Osteocyte (in vitro differentiated cells): ENCODE measurements at regions not wholly inside any gene's neighbourhood (a gene's known extent, or its start where the extent isn't known, plus 50 kb on each side); places are given as distances from the start of the nearest gene placed in this dataset.
"Not testable (repeated sequence)": the region's sequence is repeated elsewhere in the genome, so short reads cannot be mapped to it uniquely, and the experiment has no call there.

Source experiments
- DNase-seq: peaks from one replicate; pipeline ENCODE4 v3.0.0; 2021; ENCODE audit warnings: mixed read lengths; ENCODE audit not compliant: unreplicated experiment; ENCODE audit errors: extremely low spot score
- H3K27ac Mint-ChIP-seq: one replicate; pipeline ENCODE4 v1.8.0; 2021; ENCODE audit warnings: mild to moderate bottlenecking, mixed read lengths; ENCODE audit not compliant: unreplicated experiment
- H3K27me3 Mint-ChIP-seq: one replicate; pipeline ENCODE4 v1.8.0; 2021; ENCODE audit warnings: mixed read lengths; ENCODE audit not compliant: unreplicated experiment
- H3K36me3 Mint-ChIP-seq: one replicate; pipeline ENCODE4 v1.8.0; 2021; ENCODE audit warnings: mixed read lengths; ENCODE audit not compliant: unreplicated experiment
- H3K4me1 Mint-ChIP-seq: one replicate; pipeline ENCODE4 v1.8.0; 2021; ENCODE audit warnings: mixed read lengths; ENCODE audit not compliant: unreplicated experiment
- H3K4me3 Mint-ChIP-seq: one replicate; pipeline ENCODE4 v1.8.0; 2021; ENCODE audit warnings: mild to moderate bottlenecking, moderate library complexity, mixed read lengths; ENCODE audit not compliant: unreplicated experiment
- H3K9me3 Mint-ChIP-seq: one replicate; pipeline ENCODE4 v1.8.0; 2021; ENCODE audit warnings: mixed read lengths; ENCODE audit not compliant: unreplicated experiment
- TF ChIP-seq, protein P1 (sequence below): fragments of 200-600 bp; sonication (generic); IDR thresholded peaks from 2 replicates; pipeline ENCODE4 v1.5.0; 2021; ENCODE audit warnings: antibody characterized with exemption, mild to moderate bottlenecking, moderate library complexity

DNA sequence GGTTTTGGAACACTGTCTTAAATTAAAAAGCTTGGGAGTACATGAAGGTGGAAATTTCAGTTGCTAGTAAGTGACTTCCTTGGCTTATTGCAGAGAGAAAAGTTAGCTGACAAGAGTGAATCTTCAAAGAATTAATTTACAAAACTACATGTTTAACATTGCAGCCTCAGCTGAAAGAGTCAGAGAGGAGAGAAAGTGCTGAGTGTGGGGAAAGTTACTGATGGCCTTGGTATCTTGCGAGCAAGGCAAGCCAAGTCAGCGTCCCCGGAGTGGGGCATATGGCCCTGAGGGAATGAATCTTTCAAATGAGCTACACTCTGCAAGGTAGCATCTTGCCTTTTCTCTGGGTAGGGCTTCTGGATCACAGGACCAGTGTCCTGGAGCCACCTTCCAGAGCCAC is 131.3 kb downstream of the LPIN1 start:
- Mint-ChIP-seq H3K27ac (no peak overlapping the region), H3K27me3 (no peaks in the 10 kb centered on the region), H3K4me3 (no peak overlapping the region), H3K4me1 (no peaks in the 10 kb centered on the region), H3K36me3 (no peaks in the 10 kb centered on the region), H3K9me3 (no peaks in the 10 kb centered on the region)
- TF ChIP-seq, protein P1, sequence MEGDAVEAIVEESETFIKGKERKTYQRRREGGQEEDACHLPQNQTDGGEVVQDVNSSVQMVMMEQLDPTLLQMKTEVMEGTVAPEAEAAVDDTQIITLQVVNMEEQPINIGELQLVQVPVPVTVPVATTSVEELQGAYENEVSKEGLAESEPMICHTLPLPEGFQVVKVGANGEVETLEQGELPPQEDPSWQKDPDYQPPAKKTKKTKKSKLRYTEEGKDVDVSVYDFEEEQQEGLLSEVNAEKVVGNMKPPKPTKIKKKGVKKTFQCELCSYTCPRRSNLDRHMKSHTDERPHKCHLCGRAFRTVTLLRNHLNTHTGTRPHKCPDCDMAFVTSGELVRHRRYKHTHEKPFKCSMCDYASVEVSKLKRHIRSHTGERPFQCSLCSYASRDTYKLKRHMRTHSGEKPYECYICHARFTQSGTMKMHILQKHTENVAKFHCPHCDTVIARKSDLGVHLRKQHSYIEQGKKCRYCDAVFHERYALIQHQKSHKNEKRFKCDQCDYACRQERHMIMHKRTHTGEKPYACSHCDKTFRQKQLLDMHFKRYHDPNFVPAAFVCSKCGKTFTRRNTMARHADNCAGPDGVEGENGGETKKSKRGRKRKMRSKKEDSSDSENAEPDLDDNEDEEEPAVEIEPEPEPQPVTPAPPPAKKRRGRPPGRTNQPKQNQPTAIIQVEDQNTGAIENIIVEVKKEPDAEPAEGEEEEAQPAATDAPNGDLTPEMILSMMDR: no peak
- peak; percentile 64 for DNase-seq

DNA sequence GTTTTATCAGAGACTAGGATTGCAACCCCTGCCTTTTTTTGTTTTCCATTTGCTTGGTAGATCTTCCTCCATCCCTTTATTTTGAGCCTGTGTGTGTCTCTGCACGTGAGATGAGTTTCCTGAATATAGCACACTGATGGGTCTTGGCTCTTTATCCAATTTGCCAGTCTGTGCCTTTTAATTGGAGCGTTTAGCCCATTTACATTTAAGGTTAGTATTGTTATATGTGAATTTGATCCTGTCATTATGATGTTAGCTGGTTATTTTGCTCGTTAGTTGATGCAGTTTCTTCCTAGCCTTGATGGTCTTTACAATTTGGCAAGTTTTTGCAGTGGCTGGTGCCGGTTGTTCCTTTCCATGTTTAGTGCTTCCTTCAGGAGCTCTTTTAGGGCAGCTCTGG is 138.8 kb downstream of the LPIN1 start:
- not testable (repeated sequence) for H3K27ac Mint-ChIP-seq, H3K4me1 Mint-ChIP-seq, H3K36me3 Mint-ChIP-seq, H3K27me3 Mint-ChIP-seq, H3K4me3 Mint-ChIP-seq
- peaks cover 29% of the 10 kb centered on the region for H3K9me3 Mint-ChIP-seq
- peak; percentile 1 for DNase-seq

DNA sequence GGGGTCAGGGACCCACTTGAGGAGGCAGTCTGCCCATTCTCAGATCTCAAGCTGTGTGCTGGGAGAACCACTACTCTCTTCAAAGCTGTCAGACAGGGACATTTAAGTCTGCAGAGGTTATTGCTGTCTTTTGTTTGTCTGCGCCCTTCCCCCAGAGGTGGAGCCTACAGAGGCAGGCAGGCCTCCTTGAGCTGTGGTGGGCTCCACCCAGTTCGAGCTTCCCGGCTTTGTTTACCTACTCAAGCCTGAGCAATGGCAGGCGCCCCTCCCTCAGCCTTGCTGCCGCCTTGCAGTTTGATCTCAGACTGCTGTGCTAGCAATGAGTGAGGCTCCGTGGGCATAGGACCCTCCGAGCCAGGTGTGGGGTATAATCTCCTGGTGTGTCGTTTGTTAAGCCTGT is 140.5 kb downstream of the LPIN1 start:
- peaks cover 37% of the 10 kb centered on the region for H3K9me3 Mint-ChIP-seq
- H3K4me3 Mint-ChIP-seq, H3K27ac Mint-ChIP-seq, H3K27me3 Mint-ChIP-seq, H3K36me3 Mint-ChIP-seq, H3K4me1 Mint-ChIP-seq: not testable (repeated sequence)
- peak; percentile 56 for DNase-seq

DNA sequence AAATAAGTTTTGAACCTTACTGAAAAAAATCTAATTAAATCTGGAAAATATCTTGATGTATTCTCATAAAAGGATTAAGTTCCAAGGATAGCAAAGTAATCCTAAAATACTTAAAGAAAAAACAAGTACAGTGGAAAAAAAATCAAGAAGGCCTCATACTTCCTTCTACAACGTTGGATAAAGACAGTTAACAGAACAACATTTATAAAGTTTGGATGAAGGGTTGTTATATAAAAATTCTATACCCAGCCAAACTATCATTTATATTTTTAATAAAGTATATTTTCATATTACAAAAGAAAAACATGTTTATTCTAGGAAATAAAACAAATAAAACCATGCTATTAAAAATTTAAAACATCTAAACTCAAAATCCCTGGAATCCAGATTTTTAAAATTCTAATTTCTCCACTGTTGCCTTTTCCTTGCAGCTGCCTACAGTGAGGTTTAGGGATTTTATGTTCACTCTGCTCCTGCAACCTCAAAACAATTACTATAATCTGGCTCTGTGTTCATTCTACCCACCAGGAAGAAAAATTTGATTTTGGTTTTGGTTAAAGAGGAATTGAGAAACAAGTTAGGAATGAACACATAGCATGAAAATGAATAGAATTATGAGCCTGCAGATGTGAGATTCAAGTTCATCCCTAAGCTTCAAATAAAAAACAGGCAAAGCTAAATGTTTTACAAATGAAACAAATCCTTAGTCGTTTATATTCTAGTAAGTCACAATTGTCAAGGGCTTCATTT is 142.8 kb downstream of the LPIN1 start:
- Mint-ChIP-seq H3K27ac (no peak overlapping the region), H3K27me3 (peaks cover 4% of the 10 kb centered on the region)

DNA sequence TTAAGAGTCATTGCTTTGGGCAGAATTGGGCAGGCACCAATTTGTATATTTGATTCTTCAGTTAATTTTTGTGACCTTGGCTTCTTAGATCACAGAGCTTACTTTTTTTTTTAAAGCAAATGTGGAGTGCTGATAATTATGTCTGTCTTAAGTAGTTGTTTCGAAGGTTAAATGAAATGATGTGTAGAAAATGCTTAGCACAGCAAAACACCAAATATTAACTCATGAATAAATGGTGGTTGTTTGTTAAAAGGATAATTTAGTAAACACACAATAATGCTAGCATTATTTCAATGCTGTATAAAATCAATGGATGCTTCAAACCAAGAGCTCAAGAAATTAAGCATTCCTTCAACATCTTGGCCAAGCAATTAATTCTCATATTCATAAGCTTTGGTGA is 143.4 kb downstream of the LPIN1 start:
- DNase-seq: no peak
- peaks cover 37% of the 10 kb centered on the region for H3K9me3 Mint-ChIP-seq
- H3K27me3 Mint-ChIP-seq: no peaks in the 10 kb centered on the region
- no peak overlapping the region for H3K27ac Mint-ChIP-seq
- peaks cover 6% of the 10 kb centered on the region for H3K36me3 Mint-ChIP-seq
- no peaks in the 10 kb centered on the region for H3K4me1 Mint-ChIP-seq
- H3K4me3 Mint-ChIP-seq: no peak overlapping the region
- TF ChIP-seq, protein P1: no peak

More for the DNA sequence above, 142.8 kb downstream of the LPIN1 start:
- TF ChIP-seq, protein P1: no peak
- Mint-ChIP-seq H3K4me3 (no peak overlapping the region), H3K36me3 (peaks cover 8% of the 10 kb centered on the region), H3K9me3 (peaks cover 38% of the 10 kb centered on the region), H3K4me1 (no peaks in the 10 kb centered on the region)
- no peak for DNase-seq

DNA sequence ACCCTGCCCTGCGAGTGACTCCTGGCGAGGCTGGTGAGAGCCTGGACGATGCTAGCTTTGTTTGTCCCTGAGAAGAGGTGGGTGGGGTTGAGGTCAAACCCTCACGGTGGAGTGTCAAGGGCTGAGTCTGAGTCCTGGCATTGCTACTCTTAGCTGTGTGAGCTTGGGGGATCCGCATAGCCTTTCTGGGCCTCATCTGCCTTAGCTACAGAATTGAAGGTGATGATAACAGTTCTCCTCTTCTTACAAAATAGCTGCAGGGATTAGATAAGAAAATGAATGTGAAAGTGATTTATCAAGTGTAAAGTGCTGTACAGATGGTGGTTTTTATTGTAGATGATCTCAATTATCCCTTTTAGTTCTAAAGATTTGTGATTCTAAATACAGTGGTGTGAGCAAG is 144.6 kb downstream of the LPIN1 start:
- no peaks in the 10 kb centered on the region for H3K27me3 Mint-ChIP-seq
- no peaks in the 10 kb centered on the region for H3K4me1 Mint-ChIP-seq
- H3K36me3 Mint-ChIP-seq: peaks cover 6% of the 10 kb centered on the region
- peaks cover 36% of the 10 kb centered on the region for H3K9me3 Mint-ChIP-seq
- no peak overlapping the region for H3K4me3 Mint-ChIP-seq
- TF ChIP-seq, protein P1: no peak
- H3K27ac Mint-ChIP-seq: no peak overlapping the region
- peak; percentile 48 for DNase-seq
